GM21619 (cell line): ENCODE measurements at regions not wholly inside any gene's neighbourhood (a gene's known extent, or its start where the extent isn't known, plus 50 kb on each side); places are given as distances from the start of the nearest gene placed in this dataset.
A peak's percentile ranks its signal among the peaks of the same experiment; 100 is the strongest.

Experiments used
- ATAC-seq: cut with Tn5 transposase; IDR thresholded peaks from one replicate; pipeline ENCODE4 v1.9.1; 2021; ENCODE audit not compliant: unreplicated experiment

- no peak for ATAC-seq
Measured at GRCh38 chr6:71395731-71396409, 107.3 kb downstream of the OGFRL1 start.

- ATAC-seq: peak; percentile 93
Measured at GRCh38 chr6:71396410-71396801, 107.8 kb downstream of the OGFRL1 start.

GRCh38 chr6:71399279-71399678, 110.7 kb downstream of the OGFRL1 start:
- ATAC-seq: no peak

- ATAC-seq: no peak
Measured at GRCh38 chr6:71400852-71401251, 112.2 kb downstream of the OGFRL1 start.

GRCh38 chr6:71402096-71402495, 113.5 kb downstream of the OGFRL1 start:
- ATAC-seq: peak; percentile 71

- no peak for ATAC-seq
Measured at GRCh38 chr6:71403422-71404134, 115.0 kb downstream of the OGFRL1 start.

- ATAC-seq: no peak
Measured at GRCh38 chr6:71404145-71404966, 115.7 kb downstream of the OGFRL1 start.

GRCh38 chr6:71404967-71405278, 116.3 kb downstream of the OGFRL1 start:
- ATAC-seq: no peak

GRCh38 chr6:71405416-71405815, 116.8 kb downstream of the OGFRL1 start:
- no peak for ATAC-seq

- ATAC-seq: no peak
Measured at GRCh38 chr6:71406865-71407860, 118.6 kb downstream of the OGFRL1 start.

- ATAC-seq: no peak
Measured at GRCh38 chr6:71408787-71409723, 120.4 kb downstream of the OGFRL1 start.

- ATAC-seq: no peak
Measured at GRCh38 chr6:71410164-71410566, 121.6 kb downstream of the OGFRL1 start.

- ATAC-seq: no peak
Measured at GRCh38 chr6:71410681-71411080, 122.1 kb downstream of the OGFRL1 start.

GRCh38 chr6:71411882-71412281, 123.3 kb downstream of the OGFRL1 start:
- ATAC-seq: no peak

- ATAC-seq: no peak
Measured at GRCh38 chr6:71412559-71413140, 124.0 kb downstream of the OGFRL1 start.

GRCh38 chr6:71414486-71414885, 125.9 kb downstream of the OGFRL1 start:
- no peak for ATAC-seq

GRCh38 chr6:71419217-71420094, 130.8 kb downstream of the OGFRL1 start:
- no peak for ATAC-seq

- ATAC-seq: peak; percentile 31
Measured at GRCh38 chr6:71420095-71420692, 131.6 kb downstream of the OGFRL1 start.
